HG03571 (cell line): ENCODE measurements at regions not wholly inside any gene's neighbourhood (a gene's known extent, or its start where the extent isn't known, plus 50 kb on each side); places are given as distances from the start of the nearest gene placed in this dataset.

Experiments
- ATAC-seq: cut with Tn5 transposase; IDR thresholded peaks from one replicate; pipeline ENCODE4 v1.9.1; 2021; ENCODE audit not compliant: unreplicated experiment

DNA sequence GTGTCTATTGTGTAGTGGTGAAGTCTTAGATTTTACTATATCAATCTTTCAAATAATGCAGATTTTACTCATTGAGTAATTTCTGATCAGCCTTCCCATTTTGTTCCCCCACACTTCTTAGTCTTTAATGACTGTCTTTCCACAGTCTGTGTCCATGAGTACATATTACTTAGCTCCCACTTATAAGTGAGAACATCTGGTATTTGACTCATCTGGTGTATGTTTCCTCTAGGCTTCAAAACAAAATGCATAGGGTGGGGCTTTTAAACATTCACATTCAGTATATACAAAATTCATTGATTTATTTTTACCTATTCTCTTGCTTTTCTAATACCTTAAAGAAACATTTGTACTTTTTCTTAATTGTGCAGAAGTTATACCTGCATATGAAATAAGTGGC lies 513.0 kb downstream of the MTRR start:
- ATAC-seq = no peak

GRCh38 chr5:8382456-8382855 lies 513.5 kb downstream of the MTRR start:
- ATAC-seq = no peak

- ATAC-seq = no peak
These were observed 514.7 kb downstream of the MTRR start for GRCh38 chr5:8383616-8384015.

DNA sequence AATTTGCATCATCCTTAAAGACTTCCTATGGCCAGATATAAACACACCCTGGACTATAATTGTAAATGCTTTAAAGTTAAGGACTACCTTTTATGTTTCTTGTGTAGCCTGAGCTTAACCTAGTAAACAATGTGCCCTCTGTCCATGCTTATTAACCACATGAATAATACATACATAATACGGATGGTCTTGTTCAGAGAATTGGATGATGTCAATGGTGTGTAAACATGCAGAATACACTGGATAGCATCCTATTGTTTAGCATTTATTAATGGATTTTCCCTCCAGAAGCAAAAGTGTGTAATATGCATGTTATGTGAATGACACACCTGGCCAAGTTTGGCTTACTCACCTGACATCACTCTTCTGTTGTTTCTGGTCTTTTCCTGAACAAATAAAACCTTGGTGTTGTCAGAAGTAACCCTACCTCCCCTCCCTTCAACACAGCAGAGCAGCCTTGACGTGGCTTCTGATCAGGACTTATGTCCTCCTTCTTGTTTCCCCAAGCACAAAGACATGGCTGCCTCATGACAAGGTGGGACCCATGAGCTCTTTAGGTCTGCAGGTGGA lies 517.9 kb downstream of the MTRR start:
- no peak for ATAC-seq

GRCh38 chr5:8391911-8392310 lies 523.0 kb downstream of the MTRR start:
- no peak for ATAC-seq

- ATAC-seq = no peak
These were observed 524.3 kb downstream of the MTRR start for GRCh38 chr5:8393240-8393639.

DNA sequence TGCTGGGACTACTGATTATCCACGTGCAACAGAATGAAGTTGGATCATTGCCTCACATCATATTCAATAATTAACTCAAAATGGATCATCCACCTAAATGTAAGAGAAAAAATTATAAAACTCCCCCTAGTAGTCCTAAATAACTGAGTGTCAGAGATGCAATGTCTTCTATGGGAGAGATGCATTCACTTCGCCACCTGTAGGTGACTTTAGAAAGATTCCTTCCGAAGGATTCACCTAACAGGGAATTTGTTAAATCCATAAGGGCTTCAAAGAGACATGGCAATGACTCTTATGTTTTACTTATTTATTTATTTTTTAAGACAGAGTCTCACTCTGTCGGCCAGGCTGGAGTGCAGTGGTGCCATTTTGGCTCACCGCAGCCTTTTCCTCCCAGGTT lies 526.0 kb downstream of the MTRR start:
- no peak for ATAC-seq

- ATAC-seq = no peak
These were observed 527.3 kb downstream of the MTRR start for GRCh38 chr5:8396246-8396645.

GRCh38 chr5:8396756-8397155 lies 527.8 kb downstream of the MTRR start:
- ATAC-seq = no peak

- ATAC-seq = no peak
These were observed 530.5 kb downstream of the MTRR start for GRCh38 chr5:8399471-8399870.

DNA sequence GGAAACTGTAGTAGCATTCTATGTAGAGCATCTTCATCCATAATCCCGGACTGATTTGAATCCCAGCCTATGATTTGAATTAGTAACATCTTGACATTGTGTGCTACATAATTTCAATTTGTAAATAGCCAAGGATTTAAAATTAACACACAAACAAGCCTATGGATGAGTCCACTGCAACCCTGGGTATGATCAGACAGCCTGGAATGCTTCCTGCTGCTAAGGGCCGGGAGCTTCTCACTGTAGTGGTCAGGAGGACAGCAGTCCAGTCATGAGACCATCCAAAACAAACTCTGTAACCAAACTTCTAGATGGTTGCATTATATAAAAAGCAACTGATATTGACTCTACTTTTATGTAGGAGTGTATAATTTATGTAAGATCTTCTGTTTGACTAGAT lies 539.3 kb downstream of the MTRR start:
- no peak for ATAC-seq

- ATAC-seq = no peak
These were observed 541.7 kb downstream of the MTRR start for GRCh38 chr5:8410618-8411017.

- ATAC-seq = no peak
These were observed 545.0 kb downstream of the MTRR start for GRCh38 chr5:8413975-8414374.

DNA sequence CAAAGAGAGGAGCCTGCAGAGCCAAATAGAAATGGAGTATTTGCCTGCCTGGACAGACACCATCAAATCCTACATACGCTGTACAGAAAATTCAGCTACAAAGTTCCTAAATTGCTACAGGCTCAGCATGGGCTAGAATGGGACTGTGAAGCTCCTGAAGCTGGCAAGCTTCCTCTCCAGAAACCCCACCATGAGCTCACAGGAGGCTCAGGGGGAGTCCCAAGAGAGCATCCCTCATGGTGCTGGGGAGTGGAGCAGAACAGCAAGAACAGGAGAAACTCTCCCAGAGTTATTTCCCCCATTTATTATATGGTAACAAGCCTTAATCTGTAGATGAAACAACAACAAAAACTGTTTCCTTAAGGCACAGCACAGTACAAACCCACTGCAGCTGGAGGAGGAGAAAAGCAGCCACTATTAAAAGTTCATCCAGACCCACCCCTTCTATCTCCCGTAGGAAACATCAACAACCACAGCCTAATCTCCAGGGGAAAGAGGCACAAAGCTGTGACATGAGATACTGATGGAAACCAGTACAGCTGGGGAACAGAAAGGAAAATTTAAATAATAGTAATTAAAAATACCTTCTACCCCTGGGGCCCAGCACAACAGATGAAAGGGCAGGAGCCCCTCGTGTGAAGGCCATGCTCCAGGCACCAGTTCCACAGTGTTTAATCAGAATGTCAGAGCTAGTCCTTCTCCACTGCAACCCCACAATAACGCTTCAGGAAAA lies 548.5 kb downstream of the MTRR start:
- no peak for ATAC-seq

GRCh38 chr5:8418049-8418426 lies 549.1 kb downstream of the MTRR start:
- no peak for ATAC-seq

DNA sequence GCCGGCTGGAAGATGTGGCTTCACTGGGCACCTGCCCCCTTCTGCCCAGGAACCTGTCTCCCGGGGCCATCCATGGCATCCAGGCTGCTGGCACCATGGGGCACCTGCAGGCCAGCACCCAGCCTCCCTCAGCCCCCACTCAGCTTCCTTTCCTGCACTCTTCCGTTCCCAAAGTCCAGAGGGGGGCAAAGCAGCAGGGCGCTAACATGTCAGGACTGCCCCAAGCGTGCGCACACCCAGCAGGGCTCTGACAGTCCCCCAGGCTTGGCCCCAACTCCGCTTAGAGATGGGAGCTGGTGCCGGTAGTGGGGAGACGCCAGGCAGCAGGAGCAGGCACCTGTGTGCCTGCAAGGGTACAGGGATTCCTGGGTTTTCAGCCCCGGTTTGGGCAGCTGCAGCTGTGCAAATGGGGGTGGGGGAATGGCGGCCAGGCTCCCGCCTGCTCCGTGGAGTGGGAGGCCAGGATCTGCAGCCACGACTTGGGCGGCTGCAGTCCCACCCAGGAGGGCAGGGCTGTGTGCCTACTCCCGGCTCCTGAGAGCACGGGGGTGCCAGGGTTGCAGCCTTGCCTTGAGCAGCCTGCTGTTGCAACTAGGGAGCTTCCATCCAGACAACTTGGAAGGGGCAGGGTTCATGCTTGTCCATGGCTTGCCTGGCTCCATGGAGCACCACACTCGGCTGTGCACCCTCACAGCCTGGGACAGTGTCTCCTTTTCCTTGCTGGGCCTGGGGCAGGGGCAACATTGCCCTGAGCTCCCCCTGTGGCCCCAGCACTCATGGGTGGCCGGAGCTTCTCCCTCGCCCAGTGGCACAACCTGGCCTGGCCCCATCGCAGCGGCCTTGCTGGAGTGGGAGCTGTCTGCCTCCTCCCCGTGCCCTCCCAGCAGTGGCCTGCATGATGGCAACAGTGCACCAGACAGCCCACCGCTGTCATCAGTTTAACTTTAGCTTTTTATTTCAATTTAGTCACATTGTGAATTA lies 561.1 kb downstream of the MTRR start:
- no peak for ATAC-seq

- ATAC-seq = no peak
These were observed 565.6 kb downstream of the MTRR start for GRCh38 chr5:8434501-8434900.

- ATAC-seq = no peak
These were observed 568.0 kb downstream of the MTRR start for GRCh38 chr5:8436924-8437323.

GRCh38 chr5:8445139-8445538 lies 576.2 kb downstream of the MTRR start:
- ATAC-seq = no peak

GRCh38 chr5:8446179-8446578 lies 577.2 kb downstream of the MTRR start:
- no peak for ATAC-seq

- ATAC-seq = no peak
These were observed 587.9 kb downstream of the MTRR start for GRCh38 chr5:8456846-8457186.
